Left lung (tissue), 4 donors: ENCODE measurements at regions not wholly inside any gene's neighbourhood (a gene's known extent, or its start where the extent isn't known, plus 50 kb on each side); places are given as distances from the start of the nearest gene placed in this dataset.

Experiments used
- ATAC-seq: fragments of 200-7000 bp; cut with Tn5 transposase; one replicate; pipeline ENCODE4 v1.9.1; 2020; ENCODE audit warnings: moderate library complexity
- DNase-seq, 4 donors: peaks; one replicate each; pipeline ENCODE4 v3.0.0-alpha.2; 2013 to 2020
- H3K27ac ChIP-seq, 2 donors: fragments of 200-600 bp; sonication (generic) in 1 of 2; one replicate each; pipeline versions ENCODE4 v1.5.0 to v1.8.0; 2020 to 2021
- H3K27me3 ChIP-seq, 2 donors: fragments of 200-600 bp; sonication (generic) in 1 of 2; one replicate each; pipeline versions ENCODE4 v1.5.0 to v1.8.0; 2020 to 2021
- H3K36me3 ChIP-seq, 2 donors: fragments of 200-600 bp; sonication (generic) in 1 of 2; one replicate each; pipeline versions ENCODE4 v1.5.0 to v1.8.0; 2020 to 2021
- H3K4me1 ChIP-seq, 2 donors: fragments of 200-600 bp; one replicate each; pipeline ENCODE4 v1.8.0; 2021
- H3K4me3 ChIP-seq, 2 donors: fragments of 200-600 bp; sonication (generic) in 1 of 2; one replicate each; pipeline versions ENCODE4 v1.5.0 to v1.8.0; 2020 to 2021; ENCODE audit warnings: mild to moderate bottlenecking in 1 of 2
- H3K9me3 ChIP-seq, 2 donors: fragments of 200-600 bp; sonication (generic) in 1 of 2; one replicate each; pipeline versions ENCODE4 v1.5.0 to v1.8.0; 2020 to 2021
- intact Hi-C, 2 donors: fragments of 100-400 bp; cut with DNase I; formaldehyde crosslinking; loops; one replicate each; pipeline versions ENCODE4 v1.11.2 to v1.14.2; 2022
- TF ChIP-seq, protein P1 (sequence below), 2 donors: fragments of 200-600 bp; sonication (generic) in 1 of 2; IDR thresholded peaks; one replicate each; pipeline versions ENCODE4 v1.5.0 to v1.8.0; 2021; ENCODE audit warnings: antibody characterized with exemption in 2 of 2
- donor health status: DM: no; HTN: yes; CAD: no.
- donor health status: DM: no; HTN: no; CAD: no.

- no peak for ATAC-seq
- no peak overlapping the region for H3K27ac ChIP-seq
- DNase-seq, result no peak
- H3K36me3 ChIP-seq, result no peaks in the 10 kb centered on the region
- TF ChIP-seq, protein P1, sequence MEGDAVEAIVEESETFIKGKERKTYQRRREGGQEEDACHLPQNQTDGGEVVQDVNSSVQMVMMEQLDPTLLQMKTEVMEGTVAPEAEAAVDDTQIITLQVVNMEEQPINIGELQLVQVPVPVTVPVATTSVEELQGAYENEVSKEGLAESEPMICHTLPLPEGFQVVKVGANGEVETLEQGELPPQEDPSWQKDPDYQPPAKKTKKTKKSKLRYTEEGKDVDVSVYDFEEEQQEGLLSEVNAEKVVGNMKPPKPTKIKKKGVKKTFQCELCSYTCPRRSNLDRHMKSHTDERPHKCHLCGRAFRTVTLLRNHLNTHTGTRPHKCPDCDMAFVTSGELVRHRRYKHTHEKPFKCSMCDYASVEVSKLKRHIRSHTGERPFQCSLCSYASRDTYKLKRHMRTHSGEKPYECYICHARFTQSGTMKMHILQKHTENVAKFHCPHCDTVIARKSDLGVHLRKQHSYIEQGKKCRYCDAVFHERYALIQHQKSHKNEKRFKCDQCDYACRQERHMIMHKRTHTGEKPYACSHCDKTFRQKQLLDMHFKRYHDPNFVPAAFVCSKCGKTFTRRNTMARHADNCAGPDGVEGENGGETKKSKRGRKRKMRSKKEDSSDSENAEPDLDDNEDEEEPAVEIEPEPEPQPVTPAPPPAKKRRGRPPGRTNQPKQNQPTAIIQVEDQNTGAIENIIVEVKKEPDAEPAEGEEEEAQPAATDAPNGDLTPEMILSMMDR (IDR thresholded peaks at IDR 0.05), result no peak
- no peak overlapping the region for H3K4me3 ChIP-seq
- no peaks in the 10 kb centered on the region for H3K27me3 ChIP-seq
- intact Hi-C loops, result no loop called here
- no peaks in the 10 kb centered on the region for H3K4me1 ChIP-seq
- peaks cover 0 to 35% of the 10 kb centered on the region in 2 donors for H3K9me3 ChIP-seq
These were observed 749.7 kb upstream of the ADGRB3 start for GRCh38 chr6:67885081-67886033.

GRCh38 chr6:67884442-67884841, 750.6 kb upstream of the ADGRB3 start:
- H3K36me3 ChIP-seq, result no peaks in the 10 kb centered on the region
- DNase-seq, result no peak
- peaks cover 0 to 36% of the 10 kb centered on the region in 2 donors for H3K9me3 ChIP-seq
- ATAC-seq, result no peak
- no peak overlapping the region for H3K4me3 ChIP-seq
- intact Hi-C loops, result no loop called here
- no peaks in the 10 kb centered on the region for H3K4me1 ChIP-seq
- no peaks in the 10 kb centered on the region for H3K27me3 ChIP-seq
- TF ChIP-seq, protein P1 (IDR thresholded peaks at IDR 0.05), result no peak
- no peak overlapping the region for H3K27ac ChIP-seq

- no peak overlapping the region for H3K27ac ChIP-seq
- intact Hi-C loops, result no loop called here
- H3K9me3 ChIP-seq, result peaks cover 0 to 43% of the 10 kb centered on the region in 2 donors
- no peak for ATAC-seq
- no peak overlapping the region for H3K4me3 ChIP-seq
- H3K4me1 ChIP-seq, result no peaks in the 10 kb centered on the region
- TF ChIP-seq, protein P1 (IDR thresholded peaks at IDR 0.05), result no peak
- no peaks in the 10 kb centered on the region for H3K27me3 ChIP-seq
- DNase-seq, result no peak
- H3K36me3 ChIP-seq, result no peaks in the 10 kb centered on the region
These were observed 751.3 kb upstream of the ADGRB3 start for GRCh38 chr6:67883500-67884366.

DNA sequence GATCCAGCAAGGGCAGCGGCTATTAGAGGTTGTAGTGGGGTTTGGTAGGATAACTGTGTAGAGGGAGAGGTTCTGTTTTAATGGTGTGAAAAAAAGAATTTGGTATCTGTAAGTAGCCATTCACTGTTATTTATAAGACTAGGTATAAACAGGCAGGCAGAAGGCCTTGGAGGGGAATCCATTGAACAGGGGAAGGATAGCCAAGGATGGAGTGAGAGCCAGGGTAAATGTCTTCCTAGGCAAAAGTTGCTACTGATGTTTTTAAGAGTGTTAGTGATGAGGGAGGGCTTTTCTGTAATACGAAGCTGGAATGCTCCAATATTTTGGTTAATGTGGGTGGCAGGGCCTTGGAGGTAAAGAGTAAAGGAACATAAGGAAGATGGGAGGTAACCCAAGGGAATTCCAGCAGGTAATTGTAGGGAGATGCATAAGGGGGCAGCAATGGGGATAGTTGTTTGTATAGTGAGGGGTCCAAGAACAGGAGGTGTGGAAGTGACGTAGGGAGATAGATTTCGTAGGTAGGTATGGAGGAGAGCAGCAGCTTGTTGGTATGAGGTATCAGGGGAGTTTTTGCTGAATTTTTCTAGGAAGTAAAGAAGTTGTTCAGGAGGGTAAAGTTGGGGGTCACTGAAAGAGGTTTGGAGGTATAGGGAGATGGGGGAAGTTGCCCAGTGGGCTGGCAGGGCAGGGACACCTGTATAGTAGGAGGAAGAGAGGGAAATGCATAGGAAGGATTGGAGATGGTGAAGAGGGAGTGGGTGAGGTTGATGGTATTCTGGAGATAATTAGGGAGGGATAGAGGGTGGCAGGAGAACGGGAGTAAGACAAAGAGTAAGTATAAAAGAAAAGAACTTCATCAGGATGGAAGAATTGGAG, 752.4 kb upstream of the ADGRB3 start:
- Histone ChIP-seq H3K36me3 (no peaks in the 10 kb centered on the region), H3K9me3 (peaks cover 0 to 49% of the 10 kb centered on the region in 2 donors), H3K4me1 (no peaks in the 10 kb centered on the region), H3K27ac (no peak overlapping the region), H3K4me3 (no peak overlapping the region), H3K27me3 (no peaks in the 10 kb centered on the region)
- DNase-seq (no peak), ATAC-seq (no peak)
- TF ChIP-seq, protein P1 (IDR thresholded peaks at IDR 0.05), result no peak
- intact Hi-C loops, result no loop called here
